Hepatocyte (in vitro differentiated cells): ENCODE measurements at regions not wholly inside any gene's neighbourhood (a gene's known extent, or its start where the extent isn't known, plus 50 kb on each side); places are given as distances from the start of the nearest gene placed in this dataset.

Experiments used
- CTCF ChIP-seq: fragments of 200-600 bp; sonication (generic); IDR thresholded peaks from 2 replicates; pipeline ENCODE4 v1.5.1; 2016; ENCODE audit warnings: antibody characterized with exemption, mild to moderate bottlenecking; ENCODE audit not compliant: poor library complexity
- EZH2 ChIP-seq: fragments of 200-600 bp; sonication (generic); IDR thresholded peaks from 2 replicates; pipeline ENCODE4 v1.6.1; 2016; ENCODE audit warnings: antibody characterized with exemption, mild to moderate bottlenecking, borderline replicate concordance
- EZH2phosphoT487 ChIP-seq: fragments of 200-600 bp; sonication (generic); IDR thresholded peaks from one replicate; pipeline ENCODE4 v1.6.1; 2018; ENCODE audit warnings: antibody characterized with exemption, mild to moderate bottlenecking, low read depth, moderate library complexity; ENCODE audit not compliant: unreplicated experiment, severe bottlenecking

- TF ChIP-seq CTCF (no peak), EZH2 (no peak), EZH2phosphoT487 (no peak)
Observed at GRCh38 chr18:76584414-76585310, 89.6 kb upstream of the ZNF516 start.
